Astrocyte of the spinal cord (primary cell): ENCODE measurements at regions not wholly inside any gene's neighbourhood (a gene's known extent, or its start where the extent isn't known, plus 50 kb on each side); places are given as distances from the start of the nearest gene placed in this dataset.

Experiments used
- DNase-seq: peaks from one replicate; pipeline ENCODE4 v3.0.0; 2011; ENCODE audit warnings: low read depth, low spot score
- H3K4me3 ChIP-seq: 2 replicates; pipeline ENCODE4 v1.5.1; 2011; ENCODE audit warnings: low read depth, mild to moderate bottlenecking, low read length, moderate library complexity
- CTCF ChIP-seq: IDR thresholded peaks from 2 replicates; pipeline ENCODE4 v1.5.1; 2012; ENCODE audit warnings: low read depth, mild to moderate bottlenecking, low read length, inconsistent platforms
- in situ Hi-C: cut with HindIII; loops from 2 replicates; pipeline ENCODE4 v1.10.0; 2017; ENCODE audit warnings: low sequenced_read_pairs

DNA sequence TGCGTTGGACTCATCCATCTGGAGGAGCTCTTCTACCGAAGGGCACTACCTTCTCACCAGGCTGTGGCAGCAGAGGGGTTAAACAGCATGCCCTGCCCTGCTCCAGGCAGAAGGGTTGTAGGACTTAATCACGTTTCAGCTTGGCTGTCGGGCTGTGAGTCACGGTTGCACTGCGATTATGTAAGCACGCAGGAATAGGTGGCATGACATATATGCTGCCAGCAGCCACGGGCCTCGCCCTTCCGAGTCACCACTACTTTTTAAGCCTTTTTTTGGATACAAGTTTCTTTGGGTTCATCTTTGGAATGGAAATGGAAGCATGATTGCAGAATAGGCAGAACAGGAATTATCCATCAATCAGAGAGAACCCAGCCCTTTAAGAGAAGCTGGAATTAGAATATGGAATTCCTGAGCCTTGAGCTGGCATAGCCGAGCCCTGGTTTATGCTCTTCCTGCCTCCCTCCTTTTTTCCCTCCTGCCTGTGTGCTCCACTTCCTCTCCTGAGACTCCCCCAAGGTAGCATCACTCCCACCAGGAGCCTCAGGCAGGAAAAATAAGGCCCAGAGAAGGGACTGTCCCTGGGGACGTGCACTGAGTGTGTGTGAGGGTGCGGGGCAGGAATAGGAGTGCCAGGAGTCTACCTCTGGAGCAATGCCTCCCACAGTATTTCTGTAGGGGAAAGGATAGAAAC, 86.8 kb downstream of the SEMA4F start:
- in situ Hi-C loops: no loop called here
- DNase-seq: peak; percentile 86
- no peak overlapping the region for H3K4me3 ChIP-seq
- no peak for TF ChIP-seq CTCF

DNA sequence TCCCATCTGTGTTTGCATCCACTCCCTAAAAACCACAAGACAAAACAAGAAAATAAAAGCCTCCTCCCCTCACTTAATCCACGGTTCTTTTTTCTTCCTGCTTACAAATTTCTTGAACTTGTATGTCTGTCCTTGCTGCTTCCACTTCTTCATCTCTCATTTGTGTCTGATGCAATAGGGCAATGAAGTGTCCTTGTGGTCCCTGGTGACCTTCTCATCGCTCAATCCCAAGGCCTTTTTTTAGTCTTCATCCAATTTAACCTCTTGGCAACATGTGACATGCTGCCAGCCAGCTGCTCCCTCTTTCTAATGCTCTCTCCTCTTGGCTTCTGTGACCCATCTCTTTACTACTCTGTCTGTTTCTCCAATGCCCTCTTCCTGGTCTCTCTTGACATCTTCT, 87.6 kb downstream of the SEMA4F start:
- TF ChIP-seq CTCF: no peak
- in situ Hi-C loops: no loop called here
- DNase-seq: no peak
- H3K4me3 ChIP-seq: no peak overlapping the region

DNA sequence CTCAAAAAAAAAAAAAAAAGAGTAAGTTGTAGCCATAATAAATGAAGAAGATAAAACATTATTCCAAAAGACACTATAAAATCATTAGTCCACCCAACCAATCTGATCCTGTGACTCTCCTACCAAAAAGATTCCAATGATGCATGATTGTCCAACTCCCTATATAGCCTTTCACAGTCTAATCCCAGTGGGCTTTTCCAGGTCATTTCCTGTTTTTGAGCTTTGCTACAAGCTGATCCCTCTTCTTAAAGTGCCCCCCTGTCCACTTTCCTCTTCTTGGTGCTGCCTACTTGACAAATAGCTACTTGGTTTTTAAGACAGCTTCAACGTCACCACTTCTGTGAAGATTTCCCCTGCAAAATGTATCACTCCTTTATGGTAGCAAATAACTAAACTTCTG, 88.4 kb downstream of the SEMA4F start:
- no peak overlapping the region for H3K4me3 ChIP-seq
- no peak for DNase-seq
- TF ChIP-seq CTCF: no peak
- in situ Hi-C loops: no loop called here

- in situ Hi-C loops: no loop called here
- no peak for TF ChIP-seq CTCF
- DNase-seq: no peak
- H3K4me3 ChIP-seq: no peak overlapping the region
These were observed 89.0 kb downstream of the SEMA4F start for GRCh38 chr2:74743039-74743438.

GRCh38 chr2:74743778-74744177, 89.7 kb downstream of the SEMA4F start:
- H3K4me3 ChIP-seq: no peak overlapping the region
- DNase-seq: no peak
- no peak for TF ChIP-seq CTCF
- in situ Hi-C loops: no loop called here

DNA sequence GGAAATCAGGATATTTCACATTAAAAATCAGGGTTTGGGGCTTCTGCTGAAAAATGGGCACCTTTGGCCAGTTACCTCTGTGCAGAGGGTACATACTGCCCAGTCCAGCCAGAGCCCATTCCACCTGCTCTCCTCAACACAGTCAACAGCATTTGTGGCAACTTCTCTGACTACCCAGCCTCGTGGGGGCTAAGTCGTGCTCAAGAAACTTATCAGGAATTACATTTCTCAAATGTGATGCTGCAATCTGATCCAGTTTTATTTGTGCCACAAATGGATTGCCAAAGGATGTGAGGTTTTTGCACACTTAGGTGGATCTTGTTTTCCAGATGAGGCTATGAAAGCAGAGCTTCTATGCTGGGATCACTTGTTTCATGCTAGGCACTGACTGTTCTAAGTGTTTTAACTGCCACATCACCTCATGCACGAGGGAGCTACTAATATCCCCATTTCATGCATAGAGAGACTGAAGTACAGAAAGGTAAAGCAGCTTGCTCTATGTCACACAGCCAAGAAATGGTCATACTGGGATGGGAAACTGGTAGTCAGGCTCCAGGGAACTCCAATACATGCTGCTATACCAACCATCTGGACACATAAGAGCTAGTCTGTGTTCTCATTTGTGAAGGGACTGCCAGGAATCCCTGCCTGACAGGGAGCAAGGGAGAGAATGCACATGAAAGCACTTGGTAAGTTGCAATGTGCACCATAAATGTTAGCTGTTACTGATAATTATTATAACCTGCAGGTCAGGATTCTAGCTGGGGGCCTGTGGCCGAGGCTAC, 89.0 kb upstream of the HK2 start:
- no peak for DNase-seq
- TF ChIP-seq CTCF: no peak
- no peak overlapping the region for H3K4me3 ChIP-seq
- in situ Hi-C loops: no loop called here
